Dermis microvascular lymphatic vessel endothelial cell (primary cell): ENCODE measurements at regions not wholly inside any gene's neighbourhood (a gene's known extent, or its start where the extent isn't known, plus 50 kb on each side); places are given as distances from the start of the nearest gene placed in this dataset.
"Not testable (repeated sequence)": the region's sequence is repeated elsewhere in the genome, so short reads cannot be mapped to it uniquely, and the experiment has no call there.

ENCODE experiments used
- DNase-seq, 2 donors: peaks; one replicate each; pipeline versions ENCODE4 v3.0.0 to v3.0.0-alpha.2; 2010; ENCODE audit warnings: low read depth in 2 of 2

DNA sequence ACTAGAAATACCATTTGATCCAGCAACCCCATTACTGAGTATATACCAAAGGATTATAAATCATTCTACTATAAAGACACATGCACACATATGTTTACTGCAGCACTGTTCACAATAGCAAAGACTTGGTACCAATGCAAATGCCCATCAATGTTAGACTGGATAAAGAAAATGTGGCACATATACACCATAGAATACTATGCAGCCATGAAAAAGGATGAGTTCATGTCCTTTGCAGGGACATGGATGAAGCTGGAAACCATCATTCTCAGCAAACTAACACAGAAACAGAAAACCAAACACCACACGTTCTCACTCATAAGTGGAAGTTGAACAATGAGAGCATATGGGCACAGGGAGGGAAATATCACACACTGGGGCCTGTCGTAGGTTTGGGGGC, 106.0 kb downstream of the SPATA18 start:
- not testable (repeated sequence) for DNase-seq

- DNase-seq: no peak
Observed at GRCh38 chr4:52157641-52158316, 106.7 kb downstream of the SPATA18 start.

- no peak for DNase-seq
Observed at GRCh38 chr4:52160859-52161258, 109.8 kb downstream of the SPATA18 start.

DNA sequence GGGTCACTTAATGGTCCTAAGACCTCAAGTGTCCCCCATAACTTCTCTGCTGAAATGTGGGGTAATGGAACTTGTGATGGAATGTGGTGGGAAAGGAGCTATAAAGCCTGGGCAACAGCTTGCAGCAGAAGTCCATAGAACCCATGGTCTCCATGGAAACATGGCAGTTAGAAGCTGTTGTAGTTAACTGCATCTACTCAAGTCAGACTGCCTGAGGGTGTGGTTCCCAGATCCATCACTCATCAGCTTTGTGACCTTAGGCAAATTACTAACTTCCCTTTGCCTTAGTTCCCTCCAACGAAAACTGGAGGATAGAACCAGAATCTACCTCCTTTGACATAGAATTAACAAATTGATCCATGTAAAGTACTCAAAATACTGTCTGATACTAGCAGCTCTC, 113.0 kb downstream of the SPATA18 start:
- no peak for DNase-seq

- peak in 1 of 2 donors; percentile 15 for DNase-seq
Observed at GRCh38 chr4:52172166-52172565, 121.1 kb downstream of the SPATA18 start.

GRCh38 chr4:52173470-52174045, 122.5 kb downstream of the SPATA18 start:
- peak; percentile 59 to 66 for DNase-seq

- DNase-seq: no peak
Observed at GRCh38 chr4:52187603-52188002, 136.5 kb downstream of the SPATA18 start.

DNA sequence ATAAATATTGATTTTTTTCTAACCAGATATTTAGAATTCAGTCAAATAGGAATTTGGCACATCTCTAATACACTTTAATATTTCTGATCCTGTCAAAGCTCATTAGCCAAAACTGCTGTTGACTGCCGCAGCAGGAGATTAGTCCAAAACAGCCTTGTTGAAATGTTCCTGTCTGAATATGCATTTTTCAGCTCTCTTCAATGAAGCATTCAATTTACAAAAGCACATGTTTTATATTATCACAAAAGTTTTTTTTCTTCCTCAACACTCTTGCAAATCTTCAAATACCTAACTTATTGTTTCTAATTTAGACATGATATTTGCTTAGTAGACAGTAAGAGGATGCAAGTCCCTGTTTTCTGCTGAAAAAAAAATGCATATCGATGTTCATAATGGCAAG, 140.9 kb downstream of the SPATA18 start:
- no peak for DNase-seq

DNA sequence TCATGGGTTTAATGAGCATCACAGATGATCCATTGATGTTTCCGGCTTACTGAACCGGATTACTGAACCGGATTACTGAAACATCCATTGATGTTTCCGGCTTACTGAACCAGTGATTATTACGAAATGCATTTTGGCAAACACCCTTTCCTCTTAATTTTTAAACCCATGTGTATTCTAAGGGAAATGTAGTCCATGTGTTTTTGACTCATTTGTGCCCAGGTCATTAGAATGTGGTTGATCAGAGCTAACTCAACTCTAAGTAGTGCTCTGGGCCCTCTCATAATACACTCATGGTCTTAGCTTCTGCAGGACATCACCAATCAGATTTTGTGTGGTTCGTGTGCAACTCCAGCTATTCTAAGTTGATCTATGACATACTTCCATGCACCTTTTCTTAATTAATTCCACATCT, 141.6 kb downstream of the SPATA18 start:
- DNase-seq: peak; percentile 2 to 71

GRCh38 chr4:52195869-52196268, 144.8 kb downstream of the SPATA18 start:
- no peak for DNase-seq

GRCh38 chr4:52196606-52197130, 145.6 kb downstream of the SPATA18 start:
- DNase-seq: no peak

DNA sequence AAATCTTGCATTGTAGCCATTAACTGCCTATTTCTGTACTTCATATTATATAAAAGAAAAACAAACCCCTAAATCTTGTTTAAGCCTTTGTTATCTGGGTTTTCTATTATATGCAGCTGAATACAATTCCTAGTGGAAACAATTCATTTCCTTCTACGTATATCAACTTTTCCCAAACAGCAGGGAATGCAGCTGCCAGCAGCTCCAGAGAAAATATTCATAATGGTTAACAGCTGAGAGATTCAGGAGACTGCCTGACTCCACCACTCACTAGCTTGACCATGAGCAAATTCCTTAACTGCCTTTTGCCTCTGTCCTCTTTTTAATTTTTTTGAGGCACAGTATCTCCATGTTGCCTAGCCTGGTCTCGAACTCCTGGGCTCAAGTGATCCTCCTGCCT, 146.2 kb downstream of the SPATA18 start:
- no peak for DNase-seq

DNA sequence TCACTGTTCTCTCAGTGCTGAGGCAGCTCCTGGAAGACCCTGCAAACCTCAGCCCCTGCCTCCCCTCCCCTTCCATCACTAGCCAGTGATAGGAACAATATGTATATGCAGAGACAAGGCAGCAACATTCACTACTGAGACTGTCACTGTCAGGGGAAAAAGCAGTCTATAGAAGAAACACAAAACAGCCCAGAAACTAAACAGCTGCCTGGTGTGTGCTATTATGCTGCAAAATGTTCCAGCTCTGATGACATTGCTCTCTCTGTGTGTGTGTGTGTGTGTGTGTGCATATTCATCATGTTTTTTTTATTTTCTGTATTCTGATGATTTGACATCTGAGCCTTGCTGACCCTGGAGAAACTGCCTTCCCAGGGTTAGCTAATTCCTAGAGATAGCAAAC, 147.2 kb downstream of the SPATA18 start:
- DNase-seq: no peak

DNA sequence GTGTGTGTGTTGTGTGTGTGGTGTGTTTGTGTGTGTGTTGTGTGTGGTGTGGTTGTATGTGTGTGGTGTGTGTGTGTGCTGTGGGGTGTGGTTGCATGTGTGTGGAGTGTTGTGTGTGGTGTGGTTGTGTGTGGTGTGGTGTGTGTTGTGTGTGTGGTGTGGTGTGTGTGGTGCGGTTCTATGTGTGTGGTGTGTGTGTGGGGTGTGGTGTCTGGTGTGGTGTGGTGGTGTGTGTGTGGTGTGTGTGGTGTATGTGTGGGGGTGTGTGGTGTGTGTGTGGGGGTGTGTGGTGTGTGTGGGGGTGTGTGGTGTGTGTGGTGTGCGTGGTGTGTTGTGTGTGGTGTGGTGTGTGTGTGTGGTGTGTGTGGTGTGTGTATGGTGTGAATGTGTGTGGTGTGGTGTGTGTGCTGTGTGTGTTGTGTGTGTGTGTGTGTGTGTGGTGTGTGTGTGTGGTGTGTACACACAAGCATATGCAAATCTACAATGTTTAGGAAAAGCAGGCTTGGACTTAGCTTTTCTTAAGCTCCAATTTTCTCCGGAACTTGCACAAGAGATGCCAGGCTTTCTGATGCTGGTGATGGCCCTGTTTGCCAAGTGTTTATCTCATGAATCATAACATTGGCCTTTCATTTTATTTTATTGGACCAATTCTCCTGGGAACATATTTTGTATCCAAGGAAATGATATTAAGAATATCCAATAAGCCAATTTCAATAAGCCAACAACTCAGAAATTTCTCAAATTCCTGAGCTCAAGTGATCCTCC, 148.7 kb downstream of the SPATA18 start:
- DNase-seq: no peak

GRCh38 chr4:52200339-52200725, 149.2 kb downstream of the SPATA18 start:
- DNase-seq: no peak

DNA sequence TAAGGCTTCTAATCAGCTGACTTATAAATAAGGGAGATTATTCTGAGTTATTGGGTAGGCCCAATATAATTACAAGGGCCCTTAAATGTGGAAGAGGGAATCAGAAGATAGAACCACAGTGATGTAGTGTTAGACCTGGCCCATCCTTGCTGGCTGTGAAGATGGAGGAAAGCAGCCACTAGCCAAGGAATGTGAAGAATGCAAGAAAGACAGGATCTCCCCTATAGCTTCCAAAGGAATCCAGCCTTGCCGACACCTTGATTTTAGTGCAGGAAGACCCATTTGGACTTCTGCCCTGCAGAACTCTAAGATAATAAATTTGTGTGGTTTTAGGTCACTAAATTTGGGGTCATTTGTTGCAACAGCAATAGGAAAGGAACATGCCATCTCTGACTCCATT, 150.6 kb downstream of the SPATA18 start:
- no peak for DNase-seq

DNA sequence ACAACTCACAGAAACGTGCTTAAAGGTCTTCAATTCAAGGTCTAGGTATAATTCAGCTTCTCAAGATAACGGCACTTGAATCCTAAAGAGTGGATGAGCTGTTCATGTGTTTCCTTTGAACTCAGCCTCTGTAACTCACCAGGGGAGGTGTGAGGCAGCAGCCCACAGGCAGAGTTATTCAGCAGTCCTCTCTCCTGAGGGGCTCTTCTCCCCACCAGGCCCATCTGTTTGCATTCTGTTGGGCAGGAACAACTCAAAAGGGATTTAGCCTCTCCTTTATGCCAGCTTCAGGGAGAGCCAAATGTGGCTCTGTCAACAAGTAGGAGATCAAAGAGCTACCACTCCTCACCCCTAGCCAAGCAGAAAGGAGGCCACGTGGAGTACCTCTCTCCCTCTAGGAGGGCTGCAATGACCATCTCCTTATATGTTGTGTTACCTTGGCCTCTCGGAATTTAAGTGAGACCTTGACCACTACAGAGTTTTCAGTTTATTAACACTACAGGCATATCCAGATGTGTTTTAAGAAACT, 151.2 kb downstream of the SPATA18 start:
- DNase-seq: no peak

- DNase-seq: no peak
Observed at GRCh38 chr4:52202931-52203330, 151.8 kb downstream of the SPATA18 start.

- DNase-seq: no peak
Observed at GRCh38 chr4:52203351-52203750, 152.2 kb downstream of the SPATA18 start.

DNA sequence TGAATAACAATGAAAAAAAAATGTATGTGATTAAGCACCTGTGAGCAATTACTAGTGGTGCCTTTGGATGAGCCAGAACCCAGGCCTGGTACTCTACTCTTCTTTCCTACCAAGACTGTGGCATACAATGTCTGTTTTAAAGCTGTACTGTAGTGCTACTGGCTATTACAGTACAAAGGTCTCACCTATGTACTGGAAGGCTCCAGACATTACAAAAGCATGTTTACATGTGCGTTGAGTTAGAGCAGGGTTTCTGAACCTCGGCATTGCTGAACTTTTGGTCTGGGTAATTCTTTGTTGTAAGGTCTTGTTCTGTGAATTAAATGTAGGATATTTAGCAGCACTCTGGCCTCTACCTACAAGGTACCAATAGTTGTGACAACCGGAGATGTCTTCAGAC, 153.8 kb downstream of the SPATA18 start:
- DNase-seq: no peak

DNA sequence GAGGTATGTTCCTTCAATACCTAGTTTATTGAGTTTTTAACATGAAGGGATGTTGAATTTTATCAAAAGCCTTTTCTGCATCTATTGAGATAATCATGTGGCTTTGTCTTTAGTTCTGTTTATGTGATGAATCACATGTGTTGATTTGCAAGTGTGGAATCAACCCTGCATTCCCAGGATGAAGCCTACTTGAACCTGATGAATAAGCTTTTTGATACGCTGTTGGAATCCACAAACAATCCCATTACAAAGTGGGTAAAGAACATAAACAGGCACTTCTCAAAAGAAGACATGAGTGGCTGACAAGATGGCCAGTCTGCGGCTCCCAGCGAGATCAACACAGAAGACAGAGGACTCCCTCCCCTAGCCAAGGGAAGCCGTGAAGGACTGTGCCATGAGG, 156.0 kb downstream of the SPATA18 start:
- not testable (repeated sequence) for DNase-seq

- DNase-seq: no peak
Observed at GRCh38 chr4:52212702-52213101, 161.6 kb downstream of the SPATA18 start.
